CD4-positive, alpha-beta T cell treated with Interleukin-4 for 1 hour (primary cell): ENCODE measurements at regions not wholly inside any gene's neighbourhood (a gene's known extent, or its start where the extent isn't known, plus 50 kb on each side); places are given as distances from the start of the nearest gene placed in this dataset.

Experiments
- DNase-seq, 2 donors: peaks; one replicate each; pipeline ENCODE4 v3.0.0-alpha.2; 2020 to 2022

- no peak for DNase-seq
Measured at GRCh38 chr18:73913505-73913904, 234.1 kb downstream of the FBXO15 start.

GRCh38 chr18:73908323-73908722 lies 239.3 kb downstream of the FBXO15 start:
- DNase-seq, result no peak

GRCh38 chr18:73901566-73901965 lies 246.1 kb downstream of the FBXO15 start:
- DNase-seq, result no peak

GRCh38 chr18:73901151-73901550 lies 246.5 kb downstream of the FBXO15 start:
- DNase-seq, result no peak

GRCh38 chr18:73900106-73900835 lies 247.4 kb downstream of the FBXO15 start:
- no peak for DNase-seq

- DNase-seq, result no peak
Measured at GRCh38 chr18:73897517-73897916, 250.1 kb downstream of the FBXO15 start.

GRCh38 chr18:73896685-73897084 lies 250.9 kb downstream of the FBXO15 start:
- no peak for DNase-seq

GRCh38 chr18:73895701-73896100 lies 251.9 kb downstream of the FBXO15 start:
- DNase-seq, result no peak

GRCh38 chr18:73893880-73894279 lies 253.8 kb downstream of the FBXO15 start:
- no peak for DNase-seq

GRCh38 chr18:73891572-73892421 lies 255.8 kb downstream of the FBXO15 start:
- no peak for DNase-seq

- DNase-seq, result no peak
Measured at GRCh38 chr18:73888565-73888964, 259.1 kb downstream of the FBXO15 start.

GRCh38 chr18:73887801-73888200 lies 259.8 kb downstream of the FBXO15 start:
- DNase-seq, result no peak

GRCh38 chr18:73884868-73885267 lies 262.8 kb downstream of the FBXO15 start:
- DNase-seq, result no peak

GRCh38 chr18:73881396-73881917 lies 266.2 kb downstream of the FBXO15 start:
- DNase-seq, result no peak

GRCh38 chr18:73880387-73880786 lies 267.2 kb downstream of the FBXO15 start:
- DNase-seq, result no peak

GRCh38 chr18:73879766-73880165 lies 267.9 kb downstream of the FBXO15 start:
- no peak for DNase-seq

- DNase-seq, result no peak
Measured at GRCh38 chr18:73879328-73879727, 268.3 kb downstream of the FBXO15 start.

GRCh38 chr18:73869182-73869581 lies 278.5 kb downstream of the FBXO15 start:
- no peak for DNase-seq

GRCh38 chr18:73861771-73862170 lies 285.9 kb downstream of the FBXO15 start:
- DNase-seq, result no peak

GRCh38 chr18:73859837-73860397 lies 287.7 kb downstream of the FBXO15 start:
- no peak for DNase-seq

- DNase-seq, result no peak
Measured at GRCh38 chr18:73852789-73853549, 294.7 kb downstream of the FBXO15 start.

- DNase-seq, result no peak
Measured at GRCh38 chr18:73850782-73851181, 296.9 kb downstream of the FBXO15 start.

- DNase-seq, result no peak
Measured at GRCh38 chr18:73848656-73849055, 299.0 kb downstream of the FBXO15 start.
